H9 (cell line): ENCODE measurements at regions not wholly inside any gene's neighbourhood (a gene's known extent, or its start where the extent isn't known, plus 50 kb on each side); places are given as distances from the start of the nearest gene placed in this dataset.
"Not testable (repeated sequence)": the region's sequence is repeated elsewhere in the genome, so short reads cannot be mapped to it uniquely, and the experiment has no call there.

ENCODE experiments used
- DNase-seq: peaks from one replicate; pipeline ENCODE4 v3.0.0-alpha.2; 2017
- H2AFZ ChIP-seq: one replicate; pipeline ENCODE4 v1.6.1; 2013; ENCODE audit warnings: mild to moderate bottlenecking, low read length, control low read depth, moderate library complexity
- H2AK5ac ChIP-seq: 2 replicates; pipeline ENCODE4 v1.6.1; 2013; ENCODE audit warnings: low read length, control low read depth, mixed read lengths; ENCODE audit not compliant: insufficient read length
- H2BK120ac ChIP-seq: one replicate; pipeline ENCODE4 v1.6.1; 2013; ENCODE audit warnings: low read depth, mild to moderate bottlenecking, low read length, control low read depth, inconsistent platforms; ENCODE audit not compliant: poor library complexity, severe bottlenecking
- H2BK12ac ChIP-seq: 2 replicates; pipeline ENCODE4 v1.6.1; 2013; ENCODE audit warnings: low read length, control low read depth, mixed read lengths, low read depth; ENCODE audit not compliant: insufficient read length
- H2BK15ac ChIP-seq: 2 replicates; pipeline ENCODE4 v1.6.1; 2013; ENCODE audit warnings: low read depth, low read length, control low read depth
- H2BK20ac ChIP-seq: one replicate; pipeline ENCODE4 v1.6.1; 2013; ENCODE audit warnings: low read depth, mild to moderate bottlenecking, low read length, control low read depth, inconsistent platforms; ENCODE audit not compliant: poor library complexity, severe bottlenecking
- H2BK5ac ChIP-seq: 2 replicates; pipeline ENCODE4 v1.6.1; 2013; ENCODE audit warnings: low read length, control low read depth, mixed read lengths; ENCODE audit not compliant: insufficient read length
- H3K14ac ChIP-seq: 2 replicates; pipeline ENCODE4 v1.6.1; 2013; ENCODE audit warnings: low read length, control low read depth; ENCODE audit not compliant: insufficient read depth
- H3K18ac ChIP-seq: 2 replicates; pipeline ENCODE4 v1.6.1; 2013; ENCODE audit warnings: low read depth, mild to moderate bottlenecking, mixed read lengths, low read length, control low read depth; ENCODE audit not compliant: insufficient read length
- H3K23ac ChIP-seq: 2 replicates; pipeline ENCODE4 v1.6.1; 2013; ENCODE audit warnings: low read length, control low read depth, mixed read lengths, low read depth; ENCODE audit not compliant: insufficient read length
- H3K23me2 ChIP-seq: 2 replicates; pipeline ENCODE4 v1.6.1; 2013; ENCODE audit warnings: low read depth, mild to moderate bottlenecking, mixed read lengths, low read length, control low read depth; ENCODE audit not compliant: insufficient read length, poor library complexity, severe bottlenecking
- H3K27ac ChIP-seq: 2 replicates; pipeline ENCODE4 v1.5.1; 2013; ENCODE audit warnings: low read length, control low read depth, mixed read lengths, low read depth; ENCODE audit not compliant: insufficient read length
- H3K27me3 ChIP-seq: 2 replicates; pipeline ENCODE4 v1.6.1; 2013; ENCODE audit warnings: low read length, control low read depth, inconsistent platforms; ENCODE audit not compliant: insufficient read depth
- H3K4ac ChIP-seq: 2 replicates; pipeline ENCODE4 v1.6.1; 2013; ENCODE audit warnings: low read depth, mild to moderate bottlenecking, control low read depth, inconsistent platforms, low read length, moderate library complexity
- H3K4me1 ChIP-seq: 2 replicates; pipeline ENCODE4 v1.6.1; 2013; ENCODE audit warnings: low read length, control low read depth, inconsistent platforms; ENCODE audit not compliant: insufficient read depth
- H3K4me2 ChIP-seq: 2 replicates; pipeline ENCODE4 v1.6.1; 2013; ENCODE audit warnings: low read length, control low read depth, mixed read lengths; ENCODE audit not compliant: insufficient read length, insufficient read depth
- H3K56ac ChIP-seq: 2 replicates; pipeline ENCODE4 v1.6.1; 2013; ENCODE audit warnings: low read depth, mild to moderate bottlenecking, mixed read lengths, low read length, control low read depth; ENCODE audit not compliant: insufficient read length
- H3K79me1 ChIP-seq: 2 replicates; pipeline ENCODE4 v1.6.1; 2013; ENCODE audit warnings: low read depth, mild to moderate bottlenecking, moderate library complexity, low read length, control low read depth, inconsistent platforms; ENCODE audit not compliant: insufficient read depth, poor library complexity, severe bottlenecking
- H3K79me2 ChIP-seq: 2 replicates; pipeline ENCODE4 v1.6.1; 2013; ENCODE audit warnings: low read length, control low read depth, inconsistent platforms; ENCODE audit not compliant: insufficient read depth
- H3K9ac ChIP-seq: 2 replicates; pipeline ENCODE4 v1.6.1; 2013; ENCODE audit warnings: low read length, control low read depth, mixed read lengths; ENCODE audit not compliant: insufficient read length; ENCODE audit errors: extremely low read depth
- H3K9me3 ChIP-seq: one replicate; pipeline ENCODE4 v1.6.1; 2013; ENCODE audit warnings: low read depth, low read length, inconsistent platforms; ENCODE audit not compliant: control insufficient read depth
- H3T11ph ChIP-seq: one replicate; pipeline ENCODE4 v1.6.1; 2013; ENCODE audit warnings: mild to moderate bottlenecking, low read length, control low read depth, inconsistent platforms
- H4K20me1 ChIP-seq: one replicate; pipeline ENCODE4 v1.6.1; 2013; ENCODE audit not compliant: control insufficient read depth, insufficient read length, insufficient read depth
- H4K5ac ChIP-seq: 2 replicates; pipeline ENCODE4 v1.6.1; 2013; ENCODE audit warnings: low read depth, mild to moderate bottlenecking, mixed read lengths, low read length, control low read depth; ENCODE audit not compliant: insufficient read length
- H4K8ac ChIP-seq: replicated peaks from 2 replicates; pipeline ENCODE4 v1.6.1; 2013; ENCODE audit warnings: low read length, control low read depth, mixed read lengths, low read depth; ENCODE audit not compliant: insufficient read length
- H4K91ac ChIP-seq: 2 replicates; pipeline ENCODE4 v1.6.1; 2013; ENCODE audit warnings: low read depth, mild to moderate bottlenecking, moderate library complexity, mixed read lengths, low read length, control low read depth; ENCODE audit not compliant: insufficient read length
- H3K27ac Mint-ChIP-seq, 3 experiments: 2 replicates in 2 of 3; 3 replicates in 1 of 3; pipeline ENCODE4 v1.8.0; 2020 to 2021; ENCODE audit warnings: mixed read lengths in 3 of 3, mild to moderate bottlenecking in 1 of 3, moderate library complexity in 1 of 3
- H3K27me3 Mint-ChIP-seq: 2 replicates; pipeline ENCODE4 v1.8.0; 2021; ENCODE audit warnings: low read depth, mild to moderate bottlenecking, moderate library complexity, mixed read lengths
- H3K36me3 Mint-ChIP-seq, 3 experiments: 2 replicates in 2 of 3; 3 replicates in 1 of 3; pipeline ENCODE4 v1.8.0; 2020 to 2021; ENCODE audit warnings: low read depth in 3 of 3, mixed read lengths in 3 of 3; ENCODE audit not compliant: insufficient read depth in 1 of 3
- H3K4me1 Mint-ChIP-seq, 2 experiments: 2 replicates each; pipeline ENCODE4 v1.8.0; 2020; ENCODE audit warnings: mixed read lengths in 2 of 2
- H3K4me3 Mint-ChIP-seq, 2 experiments: 2 replicates in 1 of 2; 3 replicates in 1 of 2; pipeline ENCODE4 v1.8.0; 2020 to 2021; ENCODE audit warnings: mild to moderate bottlenecking in 2 of 2, mixed read lengths in 2 of 2, moderate library complexity in 1 of 2
- H3K9me3 Mint-ChIP-seq, 2 experiments: 2 replicates in 1 of 2; 3 replicates in 1 of 2; pipeline ENCODE4 v1.8.0; 2020; ENCODE audit warnings: mild to moderate bottlenecking in 2 of 2, mixed read lengths in 2 of 2, moderate library complexity in 1 of 2
- CTCF ChIP-seq: fragments of 200-600 bp; sonication (generic); conservative IDR thresholded peaks from 3 replicates; pipeline ENCODE4 v1.8.0; 2021; ENCODE audit warnings: antibody characterized with exemption, mild to moderate bottlenecking
- WGBS: extraction: QIAGEN DNeasy Blood & Tissue Kit; methylation state at CpG from one replicate; pipeline ENCODE4 v1.1.7; 2013; ENCODE audit warnings: missing lambda C conversion rate, low lambda C conversion rate, mixed read lengths; ENCODE audit not compliant: insufficient read length; ENCODE audit errors: extremely low coverage; 5-methylcytosine and 5-hydroxymethylcytosine counted together

- H3K4ac ChIP-seq = no peak overlapping the region
- DNase-seq = no peak
- H3K56ac ChIP-seq = no peak overlapping the region
- H3K27ac ChIP-seq = no peak overlapping the region
- H3K23me2 ChIP-seq = no peaks in the 10 kb centered on the region
- no peak overlapping the region for H2AK5ac ChIP-seq
- H3K27me3 ChIP-seq = no peaks in the 10 kb centered on the region
- H3K36me3 Mint-ChIP-seq = peaks cover 0 to 8% (median 3%) of the 10 kb centered on the region in 3 experiments; a peak in 3 of 7 replicates
- H2BK120ac ChIP-seq = no peak overlapping the region
- H3K23ac ChIP-seq = no peak overlapping the region
- peaks cover 3 to 4% of the 10 kb centered on the region in 2 experiments; a peak in 2 of 5 replicates for H3K9me3 Mint-ChIP-seq
- no peak overlapping the region for H3K18ac ChIP-seq
- H3K9ac ChIP-seq = no peak overlapping the region
- H3K4me1 Mint-ChIP-seq = peaks cover 0 to 7% of the 10 kb centered on the region in 2 experiments; a peak in 2 of 4 replicates
- H2BK12ac ChIP-seq = no peak overlapping the region
- H4K20me1 ChIP-seq = no peaks in the 10 kb centered on the region
- no peak overlapping the region for H2AFZ ChIP-seq
- no peak overlapping the region for H4K8ac ChIP-seq
- no peak overlapping the region for H3K14ac ChIP-seq
- no peak overlapping the region for H4K5ac ChIP-seq
- no peaks in the 10 kb centered on the region; the same call in 1 of the 2 replicates for H3K4me1 ChIP-seq
- no peak overlapping the region for H3K4me2 ChIP-seq
- no peaks in the 10 kb centered on the region for H3K9me3 ChIP-seq
- no peak for TF ChIP-seq CTCF
- no peak overlapping the region for H3K4me3 Mint-ChIP-seq
- no peak overlapping the region for H2BK20ac ChIP-seq
- H3K27ac Mint-ChIP-seq = no peak overlapping the region
- H3K79me1 ChIP-seq = no peaks in the 10 kb centered on the region
- H2BK15ac ChIP-seq = no peak overlapping the region
- no peak overlapping the region for H4K91ac ChIP-seq
- no peaks in the 10 kb centered on the region for H3K79me2 ChIP-seq
- H3T11ph ChIP-seq = no peak overlapping the region
- no peaks in the 10 kb centered on the region for H3K27me3 Mint-ChIP-seq
- no peak overlapping the region for H2BK5ac ChIP-seq
These were observed 863.2 kb downstream of the GBE1 start for GRCh38 chr3:80898211-80898610.

GRCh38 chr3:80897005-80897404, 864.4 kb downstream of the GBE1 start:
- H3K56ac ChIP-seq, H3K36me3 Mint-ChIP-seq, H3K9me3 ChIP-seq, H3K9me3 Mint-ChIP-seq, H3K4ac ChIP-seq, H4K5ac ChIP-seq, H4K20me1 ChIP-seq, H3K79me1 ChIP-seq, H3K4me3 Mint-ChIP-seq, H3K79me2 ChIP-seq, H2AFZ ChIP-seq, H3K14ac ChIP-seq, H2BK5ac ChIP-seq, H2BK15ac ChIP-seq, H2AK5ac ChIP-seq, H2BK12ac ChIP-seq, H4K8ac ChIP-seq, H2BK120ac ChIP-seq, H3K27me3 ChIP-seq, H3K27ac Mint-ChIP-seq, H3K4me2 ChIP-seq, H3K4me1 Mint-ChIP-seq, H3K23me2 ChIP-seq, H2BK20ac ChIP-seq, H3T11ph ChIP-seq, H3K9ac ChIP-seq, H3K27me3 Mint-ChIP-seq, H4K91ac ChIP-seq, H3K4me1 ChIP-seq, H3K27ac ChIP-seq, H3K23ac ChIP-seq, H3K18ac ChIP-seq: not testable (repeated sequence)
- WGBS = no CpG with 5 or more reads among the region's 12 CpGs
- peak; percentile 56 for DNase-seq
